MCF 10A (cell line): ENCODE measurements at regions not wholly inside any gene's neighbourhood (a gene's known extent, or its start where the extent isn't known, plus 50 kb on each side); places are given as distances from the start of the nearest gene placed in this dataset.

Experiments used
- BruUV-seq: library from RNA; stranded (reverse); fragments of 400-500 nt; replicated peaks from 2 replicates; lab custom pipeline; 2021; lab: Mats Ljungman, UMichigan
- CTCF ChIA-PET: fragments of 300-600 bp; sonication (Branson Sonifier 250); formaldehyde crosslinking; extraction: SDS; loops from one replicate; lab custom pipeline; 2021; ENCODE audit warnings: antibody characterized with exemption, inconsistent platforms; lab: Yijun Ruan, JAX
- POLR2A ChIA-PET: fragments of 300-600, 350-650 bp; sonication (Branson Sonifier 250); formaldehyde crosslinking; extraction: SDS; loops from one replicate; lab custom pipeline; 2020; ENCODE audit warnings: antibody characterized with exemption, inconsistent platforms; lab: Yijun Ruan, JAX
- DNase-seq: peaks from one replicate; pipeline ENCODE4 v3.0.0-alpha.2; 2018; ENCODE audit not compliant: unreplicated experiment
- H3K27ac Mint-ChIP-seq: one replicate; pipeline ENCODE4 v1.8.0; 2022; ENCODE audit warnings: mild to moderate bottlenecking, low read depth, mixed read lengths; ENCODE audit not compliant: unreplicated experiment
- H3K27me3 Mint-ChIP-seq: one replicate; pipeline ENCODE4 v1.8.0; 2022; ENCODE audit warnings: mixed read lengths; ENCODE audit not compliant: insufficient read depth, unreplicated experiment
- H3K36me3 Mint-ChIP-seq: one replicate; pipeline ENCODE4 v1.8.0; 2022; ENCODE audit warnings: mild to moderate bottlenecking, moderate library complexity, mixed read lengths; ENCODE audit not compliant: insufficient read depth, unreplicated experiment
- H3K4me1 Mint-ChIP-seq: one replicate; pipeline ENCODE4 v1.8.0; 2022; ENCODE audit warnings: mixed read lengths; ENCODE audit not compliant: insufficient read depth, unreplicated experiment
- H3K4me3 Mint-ChIP-seq: one replicate; pipeline ENCODE4 v1.8.0; 2022; ENCODE audit warnings: mild to moderate bottlenecking, moderate library complexity, mixed read lengths; ENCODE audit not compliant: unreplicated experiment
- H3K9me3 Mint-ChIP-seq: one replicate; pipeline ENCODE4 v1.8.0; 2022; ENCODE audit warnings: mixed read lengths; ENCODE audit not compliant: unreplicated experiment
- intact Hi-C: fragments of 100-400 bp; cut with micrococcal nuclease; formaldehyde crosslinking; loops from 2 replicates; pipeline ENCODE4 v1.14.1; 2022
- TF ChIP-seq, protein P1 (sequence below): fragments of 200-600 bp; IDR thresholded peaks from one replicate; pipeline ENCODE4 v1.8.0; 2022; ENCODE audit warnings: antibody characterized with exemption, mild to moderate bottlenecking; ENCODE audit not compliant: unreplicated experiment

GRCh38 chr18:76644580-76644979 is 149.5 kb upstream of the ZNF516 start:
- Mint-ChIP-seq H3K36me3 (no peaks in the 10 kb centered on the region), H3K9me3 (no peaks in the 10 kb centered on the region)
- no peak for DNase-seq

GRCh38 chr18:76643996-76644395 is 149.0 kb upstream of the ZNF516 start:
- no peak overlapping the region for H3K27ac Mint-ChIP-seq
- ChIA-PET CTCF (interaction anchor here (0.8 kb wide), 1 partner anchor 14 kb away, joined by 3 read pairs; no protein-coding TSS in a partner anchor), POLR2A (no interaction called here)
- no peaks in the 10 kb centered on the region for H3K36me3 Mint-ChIP-seq
- H3K9me3 Mint-ChIP-seq = no peaks in the 10 kb centered on the region
- intact Hi-C loops = no loop called here
- DNase-seq = no peak
- TF ChIP-seq, protein P1, sequence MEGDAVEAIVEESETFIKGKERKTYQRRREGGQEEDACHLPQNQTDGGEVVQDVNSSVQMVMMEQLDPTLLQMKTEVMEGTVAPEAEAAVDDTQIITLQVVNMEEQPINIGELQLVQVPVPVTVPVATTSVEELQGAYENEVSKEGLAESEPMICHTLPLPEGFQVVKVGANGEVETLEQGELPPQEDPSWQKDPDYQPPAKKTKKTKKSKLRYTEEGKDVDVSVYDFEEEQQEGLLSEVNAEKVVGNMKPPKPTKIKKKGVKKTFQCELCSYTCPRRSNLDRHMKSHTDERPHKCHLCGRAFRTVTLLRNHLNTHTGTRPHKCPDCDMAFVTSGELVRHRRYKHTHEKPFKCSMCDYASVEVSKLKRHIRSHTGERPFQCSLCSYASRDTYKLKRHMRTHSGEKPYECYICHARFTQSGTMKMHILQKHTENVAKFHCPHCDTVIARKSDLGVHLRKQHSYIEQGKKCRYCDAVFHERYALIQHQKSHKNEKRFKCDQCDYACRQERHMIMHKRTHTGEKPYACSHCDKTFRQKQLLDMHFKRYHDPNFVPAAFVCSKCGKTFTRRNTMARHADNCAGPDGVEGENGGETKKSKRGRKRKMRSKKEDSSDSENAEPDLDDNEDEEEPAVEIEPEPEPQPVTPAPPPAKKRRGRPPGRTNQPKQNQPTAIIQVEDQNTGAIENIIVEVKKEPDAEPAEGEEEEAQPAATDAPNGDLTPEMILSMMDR = no peak
- peaks cover 1% of the 10 kb centered on the region for H3K4me1 Mint-ChIP-seq
- no peak overlapping the region for H3K4me3 Mint-ChIP-seq
- BruUV-seq = no TSS peak
- no peaks in the 10 kb centered on the region for H3K27me3 Mint-ChIP-seq

More at GRCh38 chr18:76644580-76644979, 149.5 kb upstream of the ZNF516 start:
- no TSS peak for BruUV-seq
- H3K4me3 Mint-ChIP-seq = no peak overlapping the region
- CTCF ChIA-PET = no interaction called here
- no peaks in the 10 kb centered on the region for H3K4me1 Mint-ChIP-seq
- peaks cover 4% of the 10 kb centered on the region for H3K27me3 Mint-ChIP-seq
- TF ChIP-seq, protein P1 = no peak
- POLR2A ChIA-PET = no interaction called here
- intact Hi-C loops = no loop called here
- no peak overlapping the region for H3K27ac Mint-ChIP-seq

GRCh38 chr18:76643199-76643598 is 148.2 kb upstream of the ZNF516 start:
- Mint-ChIP-seq H3K36me3 (no peaks in the 10 kb centered on the region), H3K27ac (no peak overlapping the region), H3K4me1 (peaks cover 4% of the 10 kb centered on the region), H3K9me3 (no peaks in the 10 kb centered on the region), H3K4me3 (no peak overlapping the region), H3K27me3 (no peaks in the 10 kb centered on the region)
- no TSS peak for BruUV-seq
- ChIA-PET POLR2A (no interaction called here), CTCF (interaction anchor here (0.8 kb wide), 1 partner anchor 15 kb away, joined by 3 read pairs; no protein-coding TSS in a partner anchor)
- DNase-seq = no peak
- intact Hi-C loops = no loop called here
- TF ChIP-seq, protein P1 = no peak

- Mint-ChIP-seq H3K27me3 (no peaks in the 10 kb centered on the region), H3K36me3 (no peaks in the 10 kb centered on the region), H3K4me1 (peaks cover 4% of the 10 kb centered on the region), H3K9me3 (no peaks in the 10 kb centered on the region), H3K4me3 (no peak overlapping the region), H3K27ac (no peak overlapping the region)
- POLR2A ChIA-PET = no interaction called here
- no peak for DNase-seq
- no TSS peak for BruUV-seq
- intact Hi-C loops = no loop called here
- TF ChIP-seq, protein P1 = no peak
- CTCF ChIA-PET = interaction anchor here (1.1 kb wide), 1 partner anchor 31 kb away, joined by 3 read pairs; no protein-coding TSS in a partner anchor
Observed at GRCh38 chr18:76640438-76640837, 145.4 kb upstream of the ZNF516 start.
